SK-N-MC (cell line): ENCODE measurements at regions not wholly inside any gene's neighbourhood (a gene's known extent, or its start where the extent isn't known, plus 50 kb on each side); places are given as distances from the start of the nearest gene placed in this dataset.

Experiments used
- EZH2 ChIP-seq: fragments of 200-600 bp; sonication (generic); IDR thresholded peaks from one replicate; pipeline ENCODE4 v1.6.1; 2017; ENCODE audit warnings: antibody characterized with exemption
- FOXP2 ChIP-seq: optimal IDR thresholded peaks from 2 replicates; pipeline ENCODE3; 2011; ENCODE audit warnings: mild to moderate bottlenecking, moderate library complexity; ENCODE audit not compliant: insufficient read depth; ENCODE audit errors: extremely low read length, control extremely low read depth
- POLR2AphosphoS5 ChIP-seq: IDR thresholded peaks from 2 replicates; pipeline ENCODE4 v1.6.1; 2012; ENCODE audit warnings: mild to moderate bottlenecking, low read depth, low read length, borderline replicate concordance

DNA sequence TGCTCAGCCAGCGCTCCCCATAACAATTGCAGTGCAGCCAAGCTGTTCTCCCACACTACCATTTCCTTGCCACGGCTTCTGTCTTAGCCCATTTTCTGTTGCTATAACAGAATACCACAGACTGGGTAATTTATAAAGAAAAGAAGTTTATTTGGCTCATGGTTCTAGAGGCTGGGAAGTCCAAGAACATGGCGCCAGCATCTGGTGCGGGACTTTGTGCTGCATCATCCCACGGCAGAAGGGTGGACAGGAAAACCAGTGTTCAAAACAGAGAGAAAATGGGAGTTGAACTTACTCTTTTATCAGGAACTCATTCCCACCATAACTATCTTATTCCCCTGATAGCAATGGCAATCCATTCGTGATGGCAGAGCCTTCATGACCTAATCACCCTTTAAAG is 104.6 kb downstream of the FHDC1 start:
- TF ChIP-seq POLR2AphosphoS5 (no peak), EZH2 (no peak), FOXP2 (no peak)
